ENCODE measurements at regions not wholly inside any gene's neighbourhood (a gene's known extent, or its start where the extent isn't known, plus 50 kb on each side); places are given as distances from the start of the nearest gene placed in this dataset.
A peak's percentile ranks its signal among the peaks of the same experiment; 100 is the strongest.

- no peak for DNase-seq
Measured at GRCh38 chr2:81238462-81238861, 933.9 kb upstream of the LRRTM1 start.

- no peak for DNase-seq
Measured at GRCh38 chr2:81235601-81236000, 931.0 kb upstream of the LRRTM1 start.

- DNase-seq = no peak
Measured at GRCh38 chr2:81234711-81235110, 930.2 kb upstream of the LRRTM1 start.

GRCh38 chr2:81225756-81226155 lies 921.2 kb upstream of the LRRTM1 start:
- DNase-seq = no peak

GRCh38 chr2:81213598-81213997 lies 909.0 kb upstream of the LRRTM1 start:
- no peak for DNase-seq

GRCh38 chr2:81206216-81206615 lies 901.7 kb upstream of the LRRTM1 start:
- no peak for DNase-seq

- no peak for DNase-seq
Measured at GRCh38 chr2:81196933-81197628, 892.5 kb upstream of the LRRTM1 start.

GRCh38 chr2:81196383-81196851 lies 891.9 kb upstream of the LRRTM1 start:
- DNase-seq = no peak

- no peak for DNase-seq
Measured at GRCh38 chr2:81195774-81196382, 891.3 kb upstream of the LRRTM1 start.

- DNase-seq = no peak
Measured at GRCh38 chr2:81195017-81195773, 890.6 kb upstream of the LRRTM1 start.

- no peak for DNase-seq
Measured at GRCh38 chr2:81194581-81194980, 890.0 kb upstream of the LRRTM1 start.

GRCh38 chr2:81194176-81194575 lies 889.6 kb upstream of the LRRTM1 start:
- DNase-seq = no peak

GRCh38 chr2:81181845-81182244 lies 877.3 kb upstream of the LRRTM1 start:
- DNase-seq = no peak

GRCh38 chr2:81171447-81171846 lies 866.9 kb upstream of the LRRTM1 start:
- DNase-seq = no peak

- DNase-seq = no peak
Measured at GRCh38 chr2:81163583-81163982, 859.0 kb upstream of the LRRTM1 start.

GRCh38 chr2:81158505-81158904 lies 854.0 kb upstream of the LRRTM1 start:
- DNase-seq = peak in 1 of 3 experiments; percentile 0

GRCh38 chr2:81148323-81148722 lies 843.8 kb upstream of the LRRTM1 start:
- no peak for DNase-seq

GRCh38 chr2:81136296-81136695 lies 831.7 kb upstream of the LRRTM1 start:
- no peak for DNase-seq

GRCh38 chr2:81097361-81097760 lies 792.8 kb upstream of the LRRTM1 start:
- DNase-seq = no peak

- DNase-seq = no peak
Measured at GRCh38 chr2:81093031-81093430, 788.5 kb upstream of the LRRTM1 start.

- no peak for DNase-seq
Measured at GRCh38 chr2:81087646-81088045, 783.1 kb upstream of the LRRTM1 start.

- DNase-seq = no peak
Measured at GRCh38 chr2:81084101-81084500, 779.5 kb upstream of the LRRTM1 start.

GRCh38 chr2:81078631-81079030 lies 774.1 kb upstream of the LRRTM1 start:
- no peak for DNase-seq

- DNase-seq = no peak
Measured at GRCh38 chr2:81078102-81078501, 773.5 kb upstream of the LRRTM1 start.

Data from NCI-H1417 (cell line).